GM23338 (cell line): ENCODE measurements at regions not wholly inside any gene's neighbourhood (a gene's known extent, or its start where the extent isn't known, plus 50 kb on each side); places are given as distances from the start of the nearest gene placed in this dataset.

Source experiments
- ATAC-seq: fragments of 200-7000 bp; cut with Tn5 transposase; 3 replicates; pipeline ENCODE4 v1.9.1; 2020
- DNase-seq: peaks from one replicate; pipeline ENCODE4 v3.0.0-alpha.2; 2015; ENCODE audit warnings: low spot score
- H2AFZ ChIP-seq: fragments of 200-600 bp; sonication (generic); 2 replicates; pipeline ENCODE4 v1.8.0; 2016; ENCODE audit warnings: antibody characterized with exemption, mild to moderate bottlenecking, moderate library complexity
- H3F3A ChIP-seq: fragments of 200-600 bp; sonication (generic); replicated peaks from 2 replicates; pipeline ENCODE4 v1.8.0; 2017; ENCODE audit warnings: antibody characterized with exemption, mixed run types, low read depth
- H3K27ac ChIP-seq: fragments of 200-600 bp; sonication (generic); 2 replicates; pipeline ENCODE4 v1.6.1; 2016; ENCODE audit warnings: low read depth
- H3K27me3 ChIP-seq: fragments of 200-600 bp; sonication (generic); 2 replicates; pipeline ENCODE4 v1.8.0; 2016; ENCODE audit warnings: mild to moderate bottlenecking, mixed run types, moderate library complexity; ENCODE audit not compliant: insufficient read depth
- H3K36me3 ChIP-seq: fragments of 200-600 bp; sonication (generic); 2 replicates; pipeline ENCODE4 v1.8.0; 2016; ENCODE audit warnings: mild to moderate bottlenecking; ENCODE audit not compliant: insufficient read depth
- H3K4me1 ChIP-seq: fragments of 200-600 bp; sonication (generic); 2 replicates; pipeline ENCODE4 v1.8.0; 2016; ENCODE audit warnings: mild to moderate bottlenecking, moderate library complexity; ENCODE audit not compliant: insufficient read depth
- H3K4me2 ChIP-seq: fragments of 200-600 bp; sonication (generic); 2 replicates; pipeline ENCODE4 v1.7.1; 2017; ENCODE audit warnings: mixed run types
- H3K4me3 ChIP-seq: fragments of 200-600 bp; sonication (generic); 2 replicates; pipeline ENCODE4 v1.6.1; 2016; ENCODE audit warnings: mixed run types
- H3K79me2 ChIP-seq: fragments of 200-600 bp; sonication (generic); replicated peaks from 2 replicates; pipeline ENCODE4 v1.8.0; 2017; ENCODE audit warnings: mild to moderate bottlenecking; ENCODE audit not compliant: insufficient read depth
- H3K9me2 ChIP-seq: fragments of 200-600 bp; sonication (generic); 2 replicates; pipeline ENCODE4 v1.8.0; 2017; ENCODE audit not compliant: insufficient read depth
- H4K20me1 ChIP-seq: fragments of 200-600 bp; sonication (generic); replicated peaks from 2 replicates; pipeline ENCODE4 v1.8.0; 2017; ENCODE audit warnings: mild to moderate bottlenecking; ENCODE audit not compliant: insufficient read depth
- H3K27ac Mint-ChIP-seq: 2 replicates; pipeline ENCODE4 v1.8.0; 2020; ENCODE audit warnings: inconsistent platforms, mild to moderate bottlenecking, moderate library complexity, mixed read lengths
- H3K27me3 Mint-ChIP-seq: 3 replicates; pipeline ENCODE4 v1.8.0; 2022; ENCODE audit warnings: low read depth, mild to moderate bottlenecking, moderate library complexity, mixed read lengths, inconsistent platforms; ENCODE audit not compliant: insufficient read depth, poor library complexity
- H3K36me3 Mint-ChIP-seq: 3 replicates; pipeline ENCODE4 v1.8.0; 2021; ENCODE audit warnings: low read depth, mild to moderate bottlenecking, inconsistent platforms, moderate library complexity, mixed read lengths
- H3K4me1 Mint-ChIP-seq: 3 replicates; pipeline ENCODE4 v1.8.0; 2020; ENCODE audit warnings: mild to moderate bottlenecking, inconsistent platforms, mixed read lengths
- H3K4me3 Mint-ChIP-seq: 3 replicates; pipeline ENCODE4 v1.8.0; 2021; ENCODE audit warnings: moderate library complexity, mild to moderate bottlenecking, inconsistent platforms, mixed read lengths
- H3K9me3 Mint-ChIP-seq: 3 replicates; pipeline ENCODE4 v1.8.0; 2020; ENCODE audit warnings: moderate library complexity, mild to moderate bottlenecking, inconsistent platforms, mixed read lengths
- CREB1 ChIP-seq: fragments of 250-450 bp; sonication (Bioruptor Pico); IDR thresholded peaks from 2 replicates; pipeline ENCODE4 v1.5.0; 2020; ENCODE audit warnings: low read depth, mild to moderate bottlenecking, moderate library complexity
- EZH2 ChIP-seq: fragments of 200-600 bp; sonication (generic); IDR thresholded peaks from one replicate; pipeline ENCODE4 v1.8.0; 2017; ENCODE audit warnings: antibody characterized with exemption, mild to moderate bottlenecking, low read depth; ENCODE audit not compliant: unreplicated experiment
- EZH2phosphoT487 ChIP-seq: fragments of 200-600 bp; sonication (generic); IDR thresholded peaks from one replicate; pipeline ENCODE4 v1.8.1; 2018; ENCODE audit warnings: antibody characterized with exemption; ENCODE audit not compliant: unreplicated experiment
- JUNB ChIP-seq: IDR thresholded peaks from one replicate; pipeline ENCODE4 v1.6.1; 2016; ENCODE audit warnings: antibody characterized with exemption; ENCODE audit not compliant: unreplicated experiment
- NANOG ChIP-seq: IDR thresholded peaks from 2 replicates; pipeline ENCODE4 v1.6.1; 2016; ENCODE audit warnings: antibody characterized with exemption, borderline replicate concordance
- POLR2AphosphoS5 ChIP-seq: IDR thresholded peaks from 2 replicates; pipeline ENCODE4 v1.6.1; 2016; ENCODE audit warnings: antibody characterized with exemption, low read depth
- STAT1 ChIP-seq: IDR thresholded peaks from one replicate; pipeline ENCODE4 v1.6.1; 2016; ENCODE audit warnings: antibody characterized with exemption; ENCODE audit not compliant: unreplicated experiment
- ZNF114 ChIP-seq: fragments of 250-450 bp; sonication (Bioruptor Pico); IDR thresholded peaks from 2 replicates; pipeline ENCODE4 v1.5.0; 2020; ENCODE audit warnings: mild to moderate bottlenecking, moderate library complexity
- ZNF331 ChIP-seq: fragments of 250-450 bp; sonication (Bioruptor Pico); IDR thresholded peaks from 2 replicates; pipeline ENCODE4 v1.5.0; 2020; ENCODE audit warnings: low read depth, mild to moderate bottlenecking, moderate library complexity
- TF ChIP-seq, protein P1 (sequence below): fragments of 250-450 bp; sonication (Bioruptor Pico); IDR thresholded peaks from 2 replicates; pipeline ENCODE4 v1.5.0; 2020; ENCODE audit warnings: mild to moderate bottlenecking, moderate library complexity
- TF ChIP-seq, protein P2 (sequence below): IDR thresholded peaks from one replicate; pipeline ENCODE4 v1.6.1; 2018; ENCODE audit warnings: antibody characterized with exemption; ENCODE audit not compliant: unreplicated experiment
- TF ChIP-seq, protein P3 (sequence below): IDR thresholded peaks from 2 replicates; pipeline ENCODE4 v1.6.1; 2016; ENCODE audit warnings: antibody characterized with exemption

DNA sequence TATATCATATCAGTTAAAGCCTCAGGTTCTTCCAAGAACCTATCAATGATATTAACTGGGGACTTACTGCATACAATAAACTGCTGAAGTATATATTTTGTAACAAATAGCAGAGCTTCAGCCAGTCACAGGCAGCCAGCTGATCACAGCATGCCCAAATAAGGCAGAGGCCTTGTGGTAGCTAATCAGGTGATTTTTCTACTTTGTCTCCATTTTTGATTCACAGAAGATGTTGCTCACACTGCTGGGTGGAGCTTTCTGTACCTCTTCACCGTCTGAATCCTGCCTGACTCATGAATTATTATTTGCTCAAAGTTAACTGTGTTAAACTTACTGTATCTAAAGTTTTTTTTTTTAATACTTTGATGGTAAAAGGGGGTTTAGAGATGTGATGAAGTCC lies 357.4 kb downstream of the PSAT1 start:
- ATAC-seq = no peak

DNA sequence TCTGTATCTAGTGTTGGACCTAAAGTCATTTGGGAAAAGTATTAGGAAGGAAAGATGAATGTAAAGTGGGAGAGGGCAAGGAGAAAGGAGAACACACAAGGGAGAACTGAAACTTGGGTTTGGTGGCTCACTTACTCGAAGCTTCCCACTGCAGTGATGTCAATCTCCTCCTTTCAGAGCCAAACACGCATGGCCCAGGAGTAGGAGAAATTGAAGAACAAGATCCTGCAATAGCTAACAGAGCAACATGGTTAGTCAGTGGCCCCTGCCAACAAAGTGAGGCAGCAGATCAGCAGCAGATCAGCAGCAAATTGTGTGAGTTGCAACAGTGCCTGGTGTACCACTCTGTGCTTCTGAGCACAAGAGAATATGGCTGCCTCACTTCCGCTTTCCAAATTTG lies 366.4 kb downstream of the PSAT1 start:
- Histone ChIP-seq H3K79me2 (no peaks in the 10 kb centered on the region), H3F3A (no peaks in the 10 kb centered on the region), H3K27ac (no peak overlapping the region), H3K4me3 (no peak overlapping the region), H3K36me3 (no peaks in the 10 kb centered on the region), H3K27me3 (no peaks in the 10 kb centered on the region), H3K4me2 (no peak overlapping the region), H4K20me1 (no peaks in the 10 kb centered on the region), H2AFZ (no peak overlapping the region), H3K9me2 (no peaks in the 10 kb centered on the region), H3K4me1 (no peaks in the 10 kb centered on the region)
- no peak for ATAC-seq
- Mint-ChIP-seq H3K36me3 (no peaks in the 10 kb centered on the region), H3K27ac (no peak overlapping the region), H3K4me1 (peaks cover under 1% of the 10 kb centered on the region; the same call in 1 of the 3 replicates), H3K4me3 (no peak overlapping the region), H3K27me3 (no peaks in the 10 kb centered on the region), H3K9me3 (no peaks in the 10 kb centered on the region)
- DNase-seq = no peak
- TF ChIP-seq NANOG (no peak), JUNB (no peak), POLR2AphosphoS5 (no peak), ZNF114 (CRISPR knock-in tag) (no peak), EZH2 (no peak)
- TF ChIP-seq, protein P1, sequence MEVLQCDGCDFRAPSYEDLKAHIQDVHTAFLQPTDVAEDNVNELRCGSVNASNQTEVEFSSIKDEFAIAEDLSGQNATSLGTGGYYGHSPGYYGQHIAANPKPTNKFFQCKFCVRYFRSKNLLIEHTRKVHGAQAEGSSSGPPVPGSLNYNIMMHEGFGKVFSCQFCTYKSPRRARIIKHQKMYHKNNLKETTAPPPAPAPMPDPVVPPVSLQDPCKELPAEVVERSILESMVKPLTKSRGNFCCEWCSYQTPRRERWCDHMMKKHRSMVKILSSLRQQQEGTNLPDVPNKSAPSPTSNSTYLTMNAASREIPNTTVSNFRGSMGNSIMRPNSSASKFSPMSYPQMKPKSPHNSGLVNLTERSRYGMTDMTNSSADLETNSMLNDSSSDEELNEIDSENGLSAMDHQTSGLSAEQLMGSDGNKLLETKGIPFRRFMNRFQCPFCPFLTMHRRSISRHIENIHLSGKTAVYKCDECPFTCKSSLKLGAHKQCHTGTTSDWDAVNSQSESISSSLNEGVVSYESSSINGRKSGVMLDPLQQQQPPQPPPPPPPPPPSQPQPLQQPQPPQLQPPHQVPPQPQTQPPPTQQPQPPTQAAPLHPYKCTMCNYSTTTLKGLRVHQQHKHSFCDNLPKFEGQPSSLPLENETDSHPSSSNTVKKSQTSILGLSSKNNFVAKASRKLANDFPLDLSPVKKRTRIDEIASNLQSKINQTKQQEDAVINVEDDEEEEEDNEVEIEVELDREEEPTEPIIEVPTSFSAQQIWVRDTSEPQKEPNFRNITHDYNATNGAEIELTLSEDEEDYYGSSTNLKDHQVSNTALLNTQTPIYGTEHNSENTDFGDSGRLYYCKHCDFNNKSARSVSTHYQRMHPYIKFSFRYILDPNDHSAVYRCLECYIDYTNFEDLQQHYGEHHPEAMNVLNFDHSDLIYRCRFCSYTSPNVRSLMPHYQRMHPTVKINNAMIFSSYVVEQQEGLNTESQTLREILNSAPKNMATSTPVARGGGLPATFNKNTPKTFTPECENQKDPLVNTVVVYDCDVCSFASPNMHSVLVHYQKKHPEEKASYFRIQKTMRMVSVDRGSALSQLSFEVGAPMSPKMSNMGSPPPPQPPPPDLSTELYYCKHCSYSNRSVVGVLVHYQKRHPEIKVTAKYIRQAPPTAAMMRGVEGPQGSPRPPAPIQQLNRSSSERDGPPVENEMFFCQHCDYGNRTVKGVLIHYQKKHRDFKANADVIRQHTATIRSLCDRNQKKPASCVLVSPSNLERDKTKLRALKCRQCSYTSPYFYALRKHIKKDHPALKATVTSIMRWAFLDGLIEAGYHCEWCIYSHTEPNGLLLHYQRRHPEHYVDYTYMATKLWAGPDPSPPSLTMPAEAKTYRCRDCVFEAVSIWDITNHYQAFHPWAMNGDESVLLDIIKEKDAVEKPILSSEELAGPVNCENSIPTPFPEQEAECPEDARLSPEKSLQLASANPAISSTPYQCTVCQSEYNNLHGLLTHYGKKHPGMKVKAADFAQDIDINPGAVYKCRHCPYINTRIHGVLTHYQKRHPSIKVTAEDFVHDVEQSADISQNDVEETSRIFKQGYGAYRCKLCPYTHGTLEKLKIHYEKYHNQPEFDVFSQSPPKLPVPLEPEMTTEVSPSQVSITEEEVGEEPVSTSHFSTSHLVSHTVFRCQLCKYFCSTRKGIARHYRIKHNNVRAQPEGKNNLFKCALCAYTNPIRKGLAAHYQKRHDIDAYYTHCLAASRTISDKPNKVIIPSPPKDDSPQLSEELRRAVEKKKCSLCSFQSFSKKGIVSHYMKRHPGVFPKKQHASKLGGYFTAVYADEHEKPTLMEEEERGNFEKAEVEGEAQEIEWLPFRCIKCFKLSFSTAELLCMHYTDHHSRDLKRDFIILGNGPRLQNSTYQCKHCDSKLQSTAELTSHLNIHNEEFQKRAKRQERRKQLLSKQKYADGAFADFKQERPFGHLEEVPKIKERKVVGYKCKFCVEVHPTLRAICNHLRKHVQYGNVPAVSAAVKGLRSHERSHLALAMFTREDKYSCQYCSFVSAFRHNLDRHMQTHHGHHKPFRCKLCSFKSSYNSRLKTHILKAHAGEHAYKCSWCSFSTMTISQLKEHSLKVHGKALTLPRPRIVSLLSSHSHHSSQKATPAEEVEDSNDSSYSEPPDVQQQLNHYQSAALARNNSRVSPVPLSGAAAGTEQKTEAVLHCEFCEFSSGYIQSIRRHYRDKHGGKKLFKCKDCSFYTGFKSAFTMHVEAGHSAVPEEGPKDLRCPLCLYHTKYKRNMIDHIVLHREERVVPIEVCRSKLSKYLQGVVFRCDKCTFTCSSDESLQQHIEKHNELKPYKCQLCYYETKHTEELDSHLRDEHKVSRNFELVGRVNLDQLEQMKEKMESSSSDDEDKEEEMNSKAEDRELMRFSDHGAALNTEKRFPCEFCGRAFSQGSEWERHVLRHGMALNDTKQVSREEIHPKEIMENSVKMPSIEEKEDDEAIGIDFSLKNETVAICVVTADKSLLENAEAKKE (CRISPR knock-in tag) = no peak

More for the DNA sequence above, 357.4 kb downstream of the PSAT1 start:
- TF ChIP-seq, protein P2, sequence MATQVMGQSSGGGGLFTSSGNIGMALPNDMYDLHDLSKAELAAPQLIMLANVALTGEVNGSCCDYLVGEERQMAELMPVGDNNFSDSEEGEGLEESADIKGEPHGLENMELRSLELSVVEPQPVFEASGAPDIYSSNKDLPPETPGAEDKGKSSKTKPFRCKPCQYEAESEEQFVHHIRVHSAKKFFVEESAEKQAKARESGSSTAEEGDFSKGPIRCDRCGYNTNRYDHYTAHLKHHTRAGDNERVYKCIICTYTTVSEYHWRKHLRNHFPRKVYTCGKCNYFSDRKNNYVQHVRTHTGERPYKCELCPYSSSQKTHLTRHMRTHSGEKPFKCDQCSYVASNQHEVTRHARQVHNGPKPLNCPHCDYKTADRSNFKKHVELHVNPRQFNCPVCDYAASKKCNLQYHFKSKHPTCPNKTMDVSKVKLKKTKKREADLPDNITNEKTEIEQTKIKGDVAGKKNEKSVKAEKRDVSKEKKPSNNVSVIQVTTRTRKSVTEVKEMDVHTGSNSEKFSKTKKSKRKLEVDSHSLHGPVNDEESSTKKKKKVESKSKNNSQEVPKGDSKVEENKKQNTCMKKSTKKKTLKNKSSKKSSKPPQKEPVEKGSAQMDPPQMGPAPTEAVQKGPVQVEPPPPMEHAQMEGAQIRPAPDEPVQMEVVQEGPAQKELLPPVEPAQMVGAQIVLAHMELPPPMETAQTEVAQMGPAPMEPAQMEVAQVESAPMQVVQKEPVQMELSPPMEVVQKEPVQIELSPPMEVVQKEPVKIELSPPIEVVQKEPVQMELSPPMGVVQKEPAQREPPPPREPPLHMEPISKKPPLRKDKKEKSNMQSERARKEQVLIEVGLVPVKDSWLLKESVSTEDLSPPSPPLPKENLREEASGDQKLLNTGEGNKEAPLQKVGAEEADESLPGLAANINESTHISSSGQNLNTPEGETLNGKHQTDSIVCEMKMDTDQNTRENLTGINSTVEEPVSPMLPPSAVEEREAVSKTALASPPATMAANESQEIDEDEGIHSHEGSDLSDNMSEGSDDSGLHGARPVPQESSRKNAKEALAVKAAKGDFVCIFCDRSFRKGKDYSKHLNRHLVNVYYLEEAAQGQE = no peak
- TF ChIP-seq EZH2phosphoT487 (no peak), ZNF114 (CRISPR knock-in tag) (no peak), JUNB (no peak), ZNF331 (no peak), CREB1 (CRISPR knock-in tag) (no peak), NANOG (no peak), STAT1 (no peak)
- TF ChIP-seq, protein P3, sequence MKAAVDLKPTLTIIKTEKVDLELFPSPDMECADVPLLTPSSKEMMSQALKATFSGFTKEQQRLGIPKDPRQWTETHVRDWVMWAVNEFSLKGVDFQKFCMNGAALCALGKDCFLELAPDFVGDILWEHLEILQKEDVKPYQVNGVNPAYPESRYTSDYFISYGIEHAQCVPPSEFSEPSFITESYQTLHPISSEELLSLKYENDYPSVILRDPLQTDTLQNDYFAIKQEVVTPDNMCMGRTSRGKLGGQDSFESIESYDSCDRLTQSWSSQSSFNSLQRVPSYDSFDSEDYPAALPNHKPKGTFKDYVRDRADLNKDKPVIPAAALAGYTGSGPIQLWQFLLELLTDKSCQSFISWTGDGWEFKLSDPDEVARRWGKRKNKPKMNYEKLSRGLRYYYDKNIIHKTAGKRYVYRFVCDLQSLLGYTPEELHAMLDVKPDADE = no peak
- H3K36me3 Mint-ChIP-seq = no peaks in the 10 kb centered on the region
- Histone ChIP-seq H4K20me1 (peaks cover 3% of the 10 kb centered on the region; the same call in 1 of the 2 replicates), H3K4me3 (no peak overlapping the region), H3K9me2 (no peaks in the 10 kb centered on the region), H2AFZ (no peak overlapping the region), H3F3A (no peaks in the 10 kb centered on the region), H3K27ac (no peak overlapping the region), H3K27me3 (no peaks in the 10 kb centered on the region), H3K4me2 (no peak overlapping the region), H3K79me2 (no peaks in the 10 kb centered on the region), H3K4me1 (no peaks in the 10 kb centered on the region), H3K36me3 (no peaks in the 10 kb centered on the region)
- no peaks in the 10 kb centered on the region; the same call in 2 of the 3 replicates for H3K4me1 Mint-ChIP-seq
- H3K27ac Mint-ChIP-seq = no peak overlapping the region
- no peak overlapping the region for H3K4me3 Mint-ChIP-seq
- no peak for DNase-seq
- H3K9me3 Mint-ChIP-seq = no peaks in the 10 kb centered on the region
- no peaks in the 10 kb centered on the region for H3K27me3 Mint-ChIP-seq
